DMS79 treated with DMSO at 0.1 percent for 48 hours (cell line): ENCODE measurements at regions not wholly inside any gene's neighbourhood (a gene's known extent, or its start where the extent isn't known, plus 50 kb on each side); places are given as distances from the start of the nearest gene placed in this dataset.

Experiments used
- DNase-seq: peaks from one replicate; lab custom pipeline; 2025; lab: John Stamatoyannopoulos, UW

DNA sequence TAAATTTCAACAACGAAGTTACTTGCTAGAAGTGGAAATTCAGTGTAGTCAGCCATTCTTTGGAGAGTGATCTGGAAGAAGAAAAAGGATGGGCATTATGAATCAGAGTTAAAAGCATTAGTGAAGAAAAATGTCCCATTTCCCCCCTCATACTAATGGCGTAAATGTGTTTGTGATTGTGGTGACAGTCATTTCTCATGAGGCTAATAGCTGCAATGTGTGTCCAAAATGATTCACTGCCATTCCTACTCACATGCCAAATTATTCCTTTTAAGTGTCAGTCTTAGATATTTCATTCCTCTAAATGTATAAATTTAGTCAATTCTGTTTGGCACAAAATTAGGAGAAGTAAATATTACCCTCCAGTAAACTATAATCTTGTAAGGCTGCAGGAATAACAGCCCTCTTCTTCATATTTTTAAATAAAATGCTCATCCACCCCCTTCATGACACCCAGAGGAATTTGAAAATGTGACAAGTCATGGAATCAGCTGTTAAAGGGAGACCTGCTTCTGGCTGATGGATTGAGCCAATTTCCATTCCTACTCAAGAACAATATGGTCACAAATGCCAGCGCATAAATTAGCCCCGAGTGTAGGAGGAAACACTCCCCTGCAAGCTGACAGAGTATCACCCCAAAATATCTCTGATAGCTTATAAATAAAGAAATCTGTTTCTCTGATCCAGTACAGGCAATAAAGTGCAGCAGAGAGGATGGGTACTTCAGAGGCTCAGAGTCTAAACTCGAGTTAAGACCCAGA, 912.3 kb upstream of the SEL1L start:
- DNase-seq: no peak

DNA sequence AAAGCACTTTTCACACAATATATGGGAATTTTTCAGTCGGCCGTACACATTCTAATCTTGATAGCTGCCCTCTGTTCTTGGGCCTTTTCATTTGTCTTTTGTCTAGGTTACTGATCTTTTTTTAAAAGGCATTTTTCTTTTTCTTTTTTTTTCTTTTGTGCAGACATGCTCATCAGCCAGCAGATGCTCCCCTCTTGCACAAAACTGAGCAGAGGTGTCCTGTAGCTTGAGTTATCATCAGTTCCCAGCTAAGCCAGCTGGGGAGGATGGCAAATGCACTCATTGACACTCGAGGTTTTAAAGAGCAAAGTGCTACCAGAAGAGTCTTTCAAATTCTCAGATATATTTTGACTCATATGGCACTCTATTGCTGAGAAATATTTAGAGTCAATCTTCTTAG, 913.9 kb upstream of the SEL1L start:
- DNase-seq: no peak

GRCh38 chr14:82449926-82450468, 916.3 kb upstream of the SEL1L start:
- DNase-seq: no peak

- DNase-seq: no peak
Observed at GRCh38 chr14:82451675-82452074, 918.0 kb upstream of the SEL1L start.

GRCh38 chr14:82482345-82482744, 948.7 kb upstream of the SEL1L start:
- no peak for DNase-seq

DNA sequence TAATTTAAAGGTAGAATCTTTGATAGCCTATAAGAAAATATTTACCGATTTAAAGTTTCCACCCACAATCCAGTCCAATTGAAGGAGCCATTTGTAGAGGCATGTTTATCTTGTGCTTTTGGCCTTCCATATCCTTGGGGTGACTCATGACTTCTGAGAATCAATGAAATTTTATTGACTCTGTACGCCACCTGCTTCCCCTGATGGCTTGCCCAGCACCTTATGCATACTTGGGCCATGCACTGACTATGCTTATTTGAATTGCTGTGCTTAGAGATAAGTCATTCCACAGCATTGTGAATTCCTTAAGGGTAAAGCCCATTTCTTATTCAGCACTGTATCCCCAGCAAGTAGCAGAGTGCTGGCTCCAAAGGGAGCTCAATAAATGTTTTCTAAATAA, 954.8 kb upstream of the SEL1L start:
- DNase-seq: no peak

GRCh38 chr14:82490397-82490796, 956.7 kb upstream of the SEL1L start:
- DNase-seq: no peak

DNA sequence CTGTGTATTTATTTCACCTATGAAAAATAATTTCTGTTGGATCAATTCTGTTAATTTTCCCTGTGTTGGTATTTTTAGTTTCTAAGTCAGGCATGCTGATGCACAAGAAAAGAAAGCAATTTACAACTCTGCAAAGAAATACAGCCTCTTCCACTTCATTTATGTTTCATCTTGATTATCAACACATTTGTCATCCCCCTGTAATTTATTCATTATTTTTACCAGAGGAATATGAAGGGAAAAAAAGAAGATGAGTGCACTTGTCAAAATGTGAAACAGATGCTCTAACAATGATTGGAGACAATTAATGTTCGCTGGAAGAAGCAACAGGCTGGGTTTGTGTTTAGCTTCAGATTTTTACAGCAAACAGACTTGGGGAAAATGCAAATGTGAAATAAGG, 958.5 kb upstream of the SEL1L start:
- no peak for DNase-seq

GRCh38 chr14:82500222-82500621, 966.6 kb upstream of the SEL1L start:
- DNase-seq: no peak

DNA sequence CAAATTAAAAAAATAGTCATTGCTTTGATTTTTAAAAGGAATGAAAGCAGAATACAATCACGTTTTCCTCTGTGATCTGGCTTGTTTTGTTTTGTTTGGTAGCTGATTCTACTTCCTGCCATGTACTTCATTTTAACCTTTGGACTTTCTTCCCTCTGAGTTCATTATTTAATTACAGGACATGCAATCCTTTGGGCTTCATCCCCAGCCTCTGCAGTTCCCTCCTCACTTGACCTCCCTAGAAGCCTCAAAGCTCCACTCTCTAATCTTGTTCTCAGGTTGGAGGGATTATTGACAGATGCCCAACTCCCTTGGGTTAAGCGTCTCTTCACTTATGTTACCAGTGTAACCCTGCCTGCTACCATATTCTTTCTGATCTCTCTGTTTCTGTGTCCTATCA, 967.9 kb upstream of the SEL1L start:
- no peak for DNase-seq

GRCh38 chr14:82502043-82502442, 968.4 kb upstream of the SEL1L start:
- no peak for DNase-seq

- DNase-seq: no peak
Observed at GRCh38 chr14:82504894-82505293, 971.2 kb upstream of the SEL1L start.

DNA sequence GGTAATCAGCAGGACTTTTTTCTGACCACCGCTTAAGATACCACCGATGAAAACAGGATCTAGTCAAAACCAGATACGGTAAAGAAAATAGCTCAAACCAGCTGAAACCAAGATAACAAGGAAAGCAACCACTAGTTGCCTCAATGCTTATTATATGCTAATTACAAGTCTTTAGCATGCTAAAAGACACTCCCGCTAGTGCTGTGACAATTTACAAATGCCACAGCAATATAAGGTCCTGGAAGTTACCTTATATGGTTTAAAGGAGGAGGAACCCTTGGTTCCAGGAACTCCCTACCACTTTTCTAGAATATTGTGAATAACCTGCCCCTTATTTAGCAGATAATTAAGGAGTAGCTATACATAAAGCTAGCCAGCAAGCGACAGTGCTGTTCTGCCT, 976.4 kb upstream of the SEL1L start:
- DNase-seq: no peak

GRCh38 chr14:82511399-82511798, 977.7 kb upstream of the SEL1L start:
- no peak for DNase-seq

DNA sequence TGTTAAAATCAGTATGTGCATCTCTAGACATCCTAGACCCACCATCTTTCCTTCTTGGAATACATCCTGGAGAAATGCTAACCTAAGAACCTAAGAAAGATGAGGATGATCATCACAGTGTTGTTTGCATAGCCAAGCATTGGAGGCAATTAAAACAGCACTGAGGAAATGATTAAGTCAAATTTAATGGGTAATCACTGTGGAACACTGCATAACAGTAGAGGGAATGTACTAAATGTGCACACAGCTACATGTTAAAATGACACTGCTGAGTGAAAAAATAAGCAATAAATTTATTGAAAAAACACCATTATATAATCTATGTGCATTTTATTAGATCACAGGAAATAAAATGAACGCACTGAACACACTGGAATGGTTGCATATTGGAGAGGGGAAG, 987.1 kb upstream of the SEL1L start:
- no peak for DNase-seq

DNA sequence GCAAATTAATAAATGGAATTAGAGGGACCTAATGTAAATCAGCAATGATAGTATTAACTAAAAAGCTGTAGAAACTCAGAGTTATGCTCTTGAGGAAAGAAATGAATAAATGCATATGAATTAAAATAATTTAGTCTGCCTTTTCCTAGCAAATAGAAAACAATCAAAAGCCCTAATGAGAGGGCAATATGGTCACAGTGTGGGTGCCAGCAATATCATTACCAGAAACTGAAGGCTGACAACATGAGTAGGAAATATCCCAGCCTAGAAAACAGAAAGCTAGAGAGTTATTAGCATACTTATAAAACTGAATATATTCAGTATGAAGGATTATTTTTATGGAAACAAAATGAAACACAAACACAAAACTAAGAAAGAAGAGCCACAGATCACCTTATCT, 987.5 kb upstream of the SEL1L start:
- DNase-seq: no peak

DNA sequence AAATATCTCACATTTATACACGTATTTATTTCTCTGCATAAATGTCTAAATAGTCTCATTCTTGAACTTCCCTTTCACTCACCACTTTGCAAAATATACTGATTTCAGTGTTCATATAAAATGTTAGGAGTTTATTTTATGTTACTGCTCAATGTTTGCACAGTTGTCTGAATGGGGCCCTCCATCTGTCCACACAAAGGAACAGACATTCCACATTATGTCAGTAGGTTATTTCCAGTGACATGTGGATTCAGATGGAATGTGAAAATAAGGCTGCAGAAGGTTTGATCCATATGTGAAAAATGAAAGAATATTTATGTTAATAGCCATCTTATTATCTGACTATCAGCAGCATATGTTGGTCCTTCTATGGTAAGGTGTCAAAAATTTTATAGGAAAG, 994.4 kb upstream of the SEL1L start:
- DNase-seq: no peak

DNA sequence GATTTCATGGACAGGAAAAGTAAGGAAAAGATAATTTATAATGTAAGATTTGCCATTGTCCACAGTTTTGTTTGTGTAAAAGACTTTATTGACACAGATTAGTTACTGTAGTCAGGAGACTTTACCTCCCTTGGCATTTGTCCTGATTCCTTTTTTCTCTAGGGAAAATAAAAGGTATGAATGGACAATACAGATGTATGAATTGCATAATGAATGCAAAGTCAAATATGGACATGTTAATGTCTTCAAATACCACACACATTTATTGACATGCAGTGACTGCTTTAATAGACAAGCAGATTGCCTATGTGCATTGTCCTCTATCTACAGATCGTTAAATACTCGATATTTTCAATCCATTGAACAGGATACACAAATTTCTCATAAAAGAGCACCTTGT, 999.7 kb upstream of the SEL1L start:
- DNase-seq: no peak

- DNase-seq: no peak
Observed at GRCh38 chr14:82536566-82536965, 1002.9 kb upstream of the SEL1L start.

GRCh38 chr14:82537831-82538230, 1004.2 kb upstream of the SEL1L start:
- no peak for DNase-seq

DNA sequence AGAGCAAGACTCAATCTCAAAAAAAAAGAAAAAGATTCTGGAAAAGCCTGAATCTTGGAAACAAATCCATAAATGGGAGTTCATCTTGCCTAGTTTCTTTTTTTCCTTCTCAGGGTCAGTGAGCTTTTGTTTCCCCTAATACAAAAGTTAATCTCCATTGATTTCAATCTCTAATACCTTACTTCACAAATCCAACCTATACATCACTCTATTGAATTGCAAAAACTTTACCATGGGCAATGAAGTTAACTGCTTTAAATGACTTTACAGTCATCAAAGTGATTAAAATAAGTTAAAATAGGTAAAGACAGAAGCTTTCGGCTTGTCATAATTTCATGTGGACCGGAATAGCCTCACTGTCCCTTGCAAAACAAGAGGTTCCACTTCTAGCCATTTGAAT, 1012.7 kb upstream of the SEL1L start:
- DNase-seq: no peak

- DNase-seq: no peak
Observed at GRCh38 chr14:82549306-82549990, 1015.8 kb upstream of the SEL1L start.

GRCh38 chr14:82562881-82563280, 1029.2 kb upstream of the SEL1L start:
- no peak for DNase-seq

- no peak for DNase-seq
Observed at GRCh38 chr14:82565825-82566224, 1032.2 kb upstream of the SEL1L start.
